Inferior parietal cortex (tissue), 1 donor: ENCODE measurements at regions not wholly inside any gene's neighbourhood (a gene's known extent, or its start where the extent isn't known, plus 50 kb on each side); places are given as distances from the start of the nearest gene placed in this dataset.
"Not testable (repeated sequence)": the region's sequence is repeated elsewhere in the genome, so short reads cannot be mapped to it uniquely, and the experiment has no call there.

ENCODE experiments used
- DNase-seq: peaks from one replicate; pipeline ENCODE4 v3.0.0-alpha.2; 2016; ENCODE audit errors: extremely low spot score

- DNase-seq: no peak
Observed at GRCh38 chr1:47491341-47491753, 53.5 kb downstream of the FOXD2 start.

- no peak for DNase-seq
Observed at GRCh38 chr1:47495176-47495713, 57.4 kb downstream of the FOXD2 start.

- no peak for DNase-seq
Observed at GRCh38 chr1:47498551-47498950, 60.7 kb downstream of the FOXD2 start.

GRCh38 chr1:47501069-47501468 is 63.2 kb downstream of the FOXD2 start:
- no peak for DNase-seq

- no peak for DNase-seq
Observed at GRCh38 chr1:47502746-47503370, 65.0 kb downstream of the FOXD2 start.

- DNase-seq: not testable (repeated sequence)
Observed at GRCh38 chr1:47504840-47505239, 67.0 kb downstream of the FOXD2 start.

- DNase-seq: no peak
Observed at GRCh38 chr1:47505267-47505666, 67.4 kb downstream of the FOXD2 start.

GRCh38 chr1:47506053-47506452 is 68.2 kb downstream of the FOXD2 start:
- DNase-seq: no peak

- DNase-seq: no peak
Observed at GRCh38 chr1:47507144-47507543, 69.3 kb downstream of the FOXD2 start.

- DNase-seq: no peak
Observed at GRCh38 chr1:47507881-47508701, 70.2 kb downstream of the FOXD2 start.

GRCh38 chr1:47508702-47509431 is 71.0 kb downstream of the FOXD2 start:
- DNase-seq: no peak

GRCh38 chr1:47510282-47510811 is 72.5 kb downstream of the FOXD2 start:
- DNase-seq: no peak

GRCh38 chr1:47511825-47512224 is 74.0 kb downstream of the FOXD2 start:
- DNase-seq: no peak

GRCh38 chr1:47513393-47513792 is 75.5 kb downstream of the FOXD2 start:
- DNase-seq: no peak

GRCh38 chr1:47514229-47514628 is 76.4 kb downstream of the FOXD2 start:
- no peak for DNase-seq

- no peak for DNase-seq
Observed at GRCh38 chr1:47515164-47515789, 77.4 kb downstream of the FOXD2 start.

- no peak for DNase-seq
Observed at GRCh38 chr1:47517946-47518345, 80.1 kb downstream of the FOXD2 start.

GRCh38 chr1:47519491-47519890 is 81.6 kb downstream of the FOXD2 start:
- DNase-seq: no peak

GRCh38 chr1:47519971-47520370 is 82.1 kb downstream of the FOXD2 start:
- DNase-seq: no peak

GRCh38 chr1:47521034-47521881 is 83.4 kb downstream of the FOXD2 start:
- no peak for DNase-seq
